ENCODE measurements at regions not wholly inside any gene's neighbourhood (a gene's known extent, or its start where the extent isn't known, plus 50 kb on each side); places are given as distances from the start of the nearest gene placed in this dataset.

- TF ChIP-seq CTCF (IDR thresholded peaks at IDR 0.05; ENCODE audit: low read depth, low read length), result no peak
- TF ChIP-seq EZH2phosphoT487 (IDR thresholded peaks at IDR 0.05; ENCODE audit: low read depth), result no peak
These were observed 221.4 kb upstream of the LRRN1 start for GRCh38 chr3:3577823-3578222.
